ENCODE measurements at regions not wholly inside any gene's neighbourhood (a gene's known extent, or its start where the extent isn't known, plus 50 kb on each side); places are given as distances from the start of the nearest gene placed in this dataset.

GRCh38 chr7:91407942-91408341, 143.7 kb downstream of the FZD1 start:
- no peak overlapping the region for H3K27ac ChIP-seq
- no peak overlapping the region for H3K4me3 ChIP-seq
- no peak for TF ChIP-seq CTCF (IDR thresholded peaks at IDR 0.05; ENCODE audit: low read depth, low read length)
- H3K27me3 ChIP-seq = no peaks in the 10 kb centered on the region
- H3K4me1 ChIP-seq (ENCODE audit: low read depth) = no peaks in the 10 kb centered on the region
- H3K36me3 ChIP-seq = no peaks in the 10 kb centered on the region
- DNase-seq (ENCODE audit: low read depth in 1 of 2, low spot score in 1 of 2) = no peak
- no peaks in the 10 kb centered on the region for H3K9me3 ChIP-seq (ENCODE audit: low read depth)

DNA sequence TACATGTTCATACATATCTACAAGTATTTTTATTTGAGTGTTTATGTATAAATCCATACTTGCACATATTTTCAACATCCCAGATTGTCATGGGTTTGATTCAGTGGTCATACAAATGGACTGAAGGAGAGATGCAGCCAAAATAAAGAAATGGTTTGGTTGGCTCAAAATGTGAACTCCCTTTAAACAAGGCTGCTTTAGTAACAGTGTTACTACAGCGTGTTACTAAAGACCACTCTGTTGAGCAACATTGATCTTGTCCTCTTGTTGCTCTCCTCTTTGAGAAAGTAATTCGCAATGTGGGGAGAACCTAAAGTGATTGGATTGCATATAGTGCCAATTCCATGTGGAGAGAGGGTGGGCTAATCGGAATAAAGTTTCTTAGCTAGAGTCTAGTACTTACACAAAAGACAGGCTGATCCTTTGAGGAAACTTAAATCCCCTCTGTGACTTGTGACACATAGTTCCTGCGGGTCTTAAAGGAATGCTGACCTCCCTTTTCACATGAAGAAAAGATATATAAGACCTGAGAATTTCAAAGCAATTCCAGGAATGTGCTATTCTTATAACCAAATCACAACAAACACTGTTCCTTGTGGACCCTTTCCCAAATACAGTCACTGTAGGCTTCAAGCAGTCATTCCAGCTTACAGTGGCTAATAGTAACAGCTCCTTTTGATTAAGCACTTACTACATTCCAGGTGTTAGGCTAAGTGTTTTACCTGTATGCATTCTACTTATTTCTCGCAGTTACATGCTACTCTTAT, 144.3 kb downstream of the FZD1 start:
- H3K9me3 ChIP-seq (ENCODE audit: low read depth) = no peaks in the 10 kb centered on the region
- no peak for DNase-seq (ENCODE audit: low read depth in 1 of 2, low spot score in 1 of 2)
- H3K27ac ChIP-seq = no peak overlapping the region
- no peaks in the 10 kb centered on the region for H3K4me1 ChIP-seq (ENCODE audit: low read depth)
- no peaks in the 10 kb centered on the region for H3K36me3 ChIP-seq
- no peaks in the 10 kb centered on the region for H3K27me3 ChIP-seq
- H3K4me3 ChIP-seq = no peak overlapping the region
- no peak for TF ChIP-seq CTCF (IDR thresholded peaks at IDR 0.05; ENCODE audit: low read depth, low read length)

GRCh38 chr7:91411060-91411459, 146.8 kb downstream of the FZD1 start:
- H3K27me3 ChIP-seq = no peaks in the 10 kb centered on the region
- DNase-seq (ENCODE audit: low read depth in 1 of 2, low spot score in 1 of 2) = no peak

DNA sequence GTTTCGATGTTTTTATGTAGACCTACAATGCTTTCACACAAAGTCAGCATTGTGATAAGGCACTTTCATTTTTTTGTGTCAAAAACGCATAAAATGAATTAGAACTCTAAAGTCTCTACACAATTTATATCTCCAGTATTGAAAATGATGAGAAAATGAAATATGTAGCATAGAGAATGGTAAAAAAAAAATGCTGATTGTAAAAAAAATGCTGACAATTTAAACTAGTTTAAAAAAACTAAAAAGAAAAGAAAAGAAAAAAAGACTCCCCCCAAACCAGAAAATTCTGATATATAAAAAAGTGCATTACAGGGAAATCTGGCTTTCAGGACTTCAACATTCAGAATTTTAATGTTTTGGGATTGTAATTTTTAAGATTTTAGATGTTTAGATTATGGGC, 148.1 kb downstream of the FZD1 start:
- Histone ChIP-seq H3K27me3 (no peaks in the 10 kb centered on the region), H3K27ac (no peak overlapping the region), H3K9me3 (ENCODE audit: low read depth) (no peaks in the 10 kb centered on the region), H3K36me3 (no peaks in the 10 kb centered on the region), H3K4me1 (ENCODE audit: low read depth) (no peaks in the 10 kb centered on the region), H3K4me3 (no peak overlapping the region)
- DNase-seq (ENCODE audit: low read depth in 1 of 2, low spot score in 1 of 2) = no peak
- no peak for TF ChIP-seq CTCF (IDR thresholded peaks at IDR 0.05; ENCODE audit: low read depth, low read length)

More at GRCh38 chr7:91411060-91411459, 146.8 kb downstream of the FZD1 start:
- no peaks in the 10 kb centered on the region for H3K4me1 ChIP-seq (ENCODE audit: low read depth)
- H3K27ac ChIP-seq = no peak overlapping the region
- H3K4me3 ChIP-seq = no peak overlapping the region
- no peaks in the 10 kb centered on the region for H3K36me3 ChIP-seq
- TF ChIP-seq CTCF (IDR thresholded peaks at IDR 0.05; ENCODE audit: low read depth, low read length) = no peak
- no peaks in the 10 kb centered on the region for H3K9me3 ChIP-seq (ENCODE audit: low read depth)

DNA sequence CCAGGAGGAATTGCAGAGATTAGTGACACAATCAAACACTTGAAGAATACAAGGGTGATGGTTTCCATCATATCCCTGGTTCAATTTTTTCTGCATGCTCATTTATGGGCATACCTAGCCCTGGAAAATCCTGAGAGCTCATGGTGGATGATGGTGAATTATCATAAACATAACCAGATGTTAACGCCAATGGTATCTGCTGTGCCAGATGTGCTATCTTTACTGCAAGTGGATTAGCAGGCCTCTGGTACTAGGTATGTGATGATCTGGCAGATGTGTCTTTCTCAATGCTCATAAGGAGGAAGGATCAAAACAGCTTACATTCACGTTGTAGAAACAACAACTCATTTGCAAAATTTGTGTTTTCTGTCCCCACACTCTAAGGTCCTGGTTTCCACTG, 150.5 kb downstream of the FZD1 start:
- no peak overlapping the region for H3K27ac ChIP-seq
- no peak for TF ChIP-seq CTCF (IDR thresholded peaks at IDR 0.05; ENCODE audit: low read depth, low read length)

More for the DNA sequence above, 150.5 kb downstream of the FZD1 start:
- no peaks in the 10 kb centered on the region for H3K4me1 ChIP-seq (ENCODE audit: low read depth)
- H3K27me3 ChIP-seq = no peaks in the 10 kb centered on the region
- no peak for DNase-seq (ENCODE audit: low read depth in 1 of 2, low spot score in 1 of 2)
- no peak overlapping the region for H3K4me3 ChIP-seq
- no peaks in the 10 kb centered on the region for H3K9me3 ChIP-seq (ENCODE audit: low read depth)
- no peaks in the 10 kb centered on the region for H3K36me3 ChIP-seq
